ENCODE measurements at regions not wholly inside any gene's neighbourhood (a gene's known extent, or its start where the extent isn't known, plus 50 kb on each side); places are given as distances from the start of the nearest gene placed in this dataset.

- Histone ChIP-seq H3K27me3 (ENCODE audit: low read length) (no peaks in the 10 kb centered on the region), H3K27ac (ENCODE audit: low read length) (peak overlapping the region; percentile 96), H2AFZ (ENCODE audit: low read length) (0 out of 2 replicates have a peak overlapping the region, but pooled peaks have one; percentile 31), H3K9ac (ENCODE audit: low read length) (peak overlapping the region; percentile 63), H3K9me3 (ENCODE audit: low read length) (no peaks in the 10 kb centered on the region), H3K4me1 (ENCODE audit: low read length) (peaks cover 38% of the 10 kb centered on the region), H4K20me1 (ENCODE audit: insufficient read depth, low read depth, low read length) (no peaks in the 10 kb centered on the region), H3K4me3 (ENCODE audit: low read length) (peak overlapping the region; percentile 62), H3K4me2 (ENCODE audit: low read depth, low read length, poor library complexity, severe bottlenecking) (peak overlapping the region; percentile 76), H3K9me2 (replicated peaks; ENCODE audit: insufficient read depth, low read length) (no peaks in the 10 kb centered on the region), H3K79me2 (ENCODE audit: low read length) (no peaks in the 10 kb centered on the region), H3K36me3 (ENCODE audit: insufficient read depth, low read length) (no peaks in the 10 kb centered on the region)
- DNase-seq, result peak; percentile 92
These were observed 118.7 kb upstream of the TMCC3 start for GRCh38 chr12:94769047-94769420.

GRCh38 chr12:94768398-94769046 lies 118.2 kb upstream of the TMCC3 start:
- Histone ChIP-seq H3K4me2 (ENCODE audit: low read depth, low read length, poor library complexity, severe bottlenecking) (peak overlapping the region; percentile 76), H3K9me2 (replicated peaks; ENCODE audit: insufficient read depth, low read length) (no peaks in the 10 kb centered on the region), H3K4me1 (ENCODE audit: low read length) (peaks cover 38% of the 10 kb centered on the region), H3K4me3 (ENCODE audit: low read length) (peak overlapping the region; percentile 62), H3K27ac (ENCODE audit: low read length) (peak overlapping the region; percentile 96), H4K20me1 (ENCODE audit: insufficient read depth, low read depth, low read length) (no peaks in the 10 kb centered on the region), H3K9ac (ENCODE audit: low read length) (peak overlapping the region; percentile 63), H3K36me3 (ENCODE audit: insufficient read depth, low read length) (no peaks in the 10 kb centered on the region), H2AFZ (ENCODE audit: low read length) (peak overlapping the region; percentile 31; the same call in 1 of the 2 replicates), H3K9me3 (ENCODE audit: low read length) (no peaks in the 10 kb centered on the region), H3K79me2 (ENCODE audit: low read length) (no peaks in the 10 kb centered on the region), H3K27me3 (ENCODE audit: low read length) (no peaks in the 10 kb centered on the region)
- DNase-seq, result peak; percentile 86

- H3K4me3 ChIP-seq (ENCODE audit: low read length), result peak overlapping the region; percentile 62
- H3K4me1 ChIP-seq (ENCODE audit: low read length), result peaks cover 38% of the 10 kb centered on the region
- peak overlapping the region; percentile 96 for H3K27ac ChIP-seq (ENCODE audit: low read length)
- H4K20me1 ChIP-seq (ENCODE audit: insufficient read depth, low read depth, low read length), result no peaks in the 10 kb centered on the region
- H3K9ac ChIP-seq (ENCODE audit: low read length), result peak overlapping the region; percentile 63
- H3K4me2 ChIP-seq (ENCODE audit: low read depth, low read length, poor library complexity, severe bottlenecking), result peak overlapping the region; percentile 76
- no peaks in the 10 kb centered on the region for H3K9me3 ChIP-seq (ENCODE audit: low read length)
- no peak for DNase-seq
- no peak overlapping the region for H2AFZ ChIP-seq (ENCODE audit: low read length)
- no peaks in the 10 kb centered on the region for H3K9me2 ChIP-seq (replicated peaks; ENCODE audit: insufficient read depth, low read length)
- no peaks in the 10 kb centered on the region for H3K27me3 ChIP-seq (ENCODE audit: low read length)
- no peaks in the 10 kb centered on the region for H3K36me3 ChIP-seq (ENCODE audit: insufficient read depth, low read length)
- H3K79me2 ChIP-seq (ENCODE audit: low read length), result no peaks in the 10 kb centered on the region
These were observed 117.6 kb upstream of the TMCC3 start for GRCh38 chr12:94767956-94768355.

- no peak overlapping the region for H3K4me3 ChIP-seq (ENCODE audit: low read length)
- H2AFZ ChIP-seq (ENCODE audit: low read length), result no peak overlapping the region
- H3K9me3 ChIP-seq (ENCODE audit: low read length), result no peaks in the 10 kb centered on the region
- H3K79me2 ChIP-seq (ENCODE audit: low read length), result no peaks in the 10 kb centered on the region
- H3K36me3 ChIP-seq (ENCODE audit: insufficient read depth, low read length), result no peaks in the 10 kb centered on the region
- no peaks in the 10 kb centered on the region for H4K20me1 ChIP-seq (ENCODE audit: insufficient read depth, low read depth, low read length)
- peaks cover 38% of the 10 kb centered on the region for H3K4me1 ChIP-seq (ENCODE audit: low read length)
- H3K9ac ChIP-seq (ENCODE audit: low read length), result no peak overlapping the region
- H3K27me3 ChIP-seq (ENCODE audit: low read length), result no peaks in the 10 kb centered on the region
- H3K27ac ChIP-seq (ENCODE audit: low read length), result no peak overlapping the region
- no peak overlapping the region for H3K4me2 ChIP-seq (ENCODE audit: low read depth, low read length, poor library complexity, severe bottlenecking)
- DNase-seq, result no peak
- no peaks in the 10 kb centered on the region for H3K9me2 ChIP-seq (replicated peaks; ENCODE audit: insufficient read depth, low read length)
These were observed 116.0 kb upstream of the TMCC3 start for GRCh38 chr12:94766397-94766796.

- Histone ChIP-seq H3K27me3 (ENCODE audit: low read length) (no peaks in the 10 kb centered on the region), H3K9ac (ENCODE audit: low read length) (no peak overlapping the region), H3K27ac (ENCODE audit: low read length) (no peak overlapping the region)
These were observed 113.1 kb upstream of the TMCC3 start for GRCh38 chr12:94763462-94763861.

GRCh38 chr12:94762943-94763342 lies 112.6 kb upstream of the TMCC3 start:
- Histone ChIP-seq H3K27me3 (ENCODE audit: low read length) (no peaks in the 10 kb centered on the region), H4K20me1 (ENCODE audit: insufficient read depth, low read depth, low read length) (no peaks in the 10 kb centered on the region), H3K9me3 (ENCODE audit: low read length) (no peaks in the 10 kb centered on the region), H3K9ac (ENCODE audit: low read length) (no peak overlapping the region), H2AFZ (ENCODE audit: low read length) (no peak overlapping the region), H3K4me2 (ENCODE audit: low read depth, low read length, poor library complexity, severe bottlenecking) (no peak overlapping the region), H3K4me3 (ENCODE audit: low read length) (no peak overlapping the region), H3K9me2 (replicated peaks; ENCODE audit: insufficient read depth, low read length) (no peaks in the 10 kb centered on the region), H3K79me2 (ENCODE audit: low read length) (no peaks in the 10 kb centered on the region), H3K4me1 (ENCODE audit: low read length) (peaks cover 8% of the 10 kb centered on the region), H3K27ac (ENCODE audit: low read length) (no peak overlapping the region), H3K36me3 (ENCODE audit: insufficient read depth, low read length) (no peaks in the 10 kb centered on the region)
- DNase-seq, result no peak

More at GRCh38 chr12:94763462-94763861, 113.1 kb upstream of the TMCC3 start:
- no peak for DNase-seq
- Histone ChIP-seq H3K4me3 (ENCODE audit: low read length) (no peak overlapping the region), H3K9me2 (replicated peaks; ENCODE audit: insufficient read depth, low read length) (no peaks in the 10 kb centered on the region), H3K4me1 (ENCODE audit: low read length) (peaks cover 13% of the 10 kb centered on the region), H3K4me2 (ENCODE audit: low read depth, low read length, poor library complexity, severe bottlenecking) (no peak overlapping the region), H3K79me2 (ENCODE audit: low read length) (no peaks in the 10 kb centered on the region), H3K9me3 (ENCODE audit: low read length) (no peaks in the 10 kb centered on the region), H2AFZ (ENCODE audit: low read length) (no peak overlapping the region), H3K36me3 (ENCODE audit: insufficient read depth, low read length) (no peaks in the 10 kb centered on the region), H4K20me1 (ENCODE audit: insufficient read depth, low read depth, low read length) (no peaks in the 10 kb centered on the region)

GRCh38 chr12:94762259-94762942 lies 112.0 kb upstream of the TMCC3 start:
- DNase-seq, result no peak
- Histone ChIP-seq H3K27ac (ENCODE audit: low read length) (no peak overlapping the region), H3K4me3 (ENCODE audit: low read length) (no peak overlapping the region), H3K9me2 (replicated peaks; ENCODE audit: insufficient read depth, low read length) (no peaks in the 10 kb centered on the region), H3K9me3 (ENCODE audit: low read length) (no peaks in the 10 kb centered on the region), H3K4me1 (ENCODE audit: low read length) (peaks cover 3% of the 10 kb centered on the region), H3K27me3 (ENCODE audit: low read length) (no peaks in the 10 kb centered on the region), H3K36me3 (ENCODE audit: insufficient read depth, low read length) (no peaks in the 10 kb centered on the region), H4K20me1 (ENCODE audit: insufficient read depth, low read depth, low read length) (no peaks in the 10 kb centered on the region), H3K79me2 (ENCODE audit: low read length) (no peaks in the 10 kb centered on the region), H3K4me2 (ENCODE audit: low read depth, low read length, poor library complexity, severe bottlenecking) (no peak overlapping the region), H2AFZ (ENCODE audit: low read length) (no peak overlapping the region), H3K9ac (ENCODE audit: low read length) (no peak overlapping the region)

GRCh38 chr12:94761559-94761958 lies 111.2 kb upstream of the TMCC3 start:
- Histone ChIP-seq H3K4me1 (ENCODE audit: low read length) (no peaks in the 10 kb centered on the region), H3K27me3 (ENCODE audit: low read length) (no peaks in the 10 kb centered on the region), H3K9me2 (replicated peaks; ENCODE audit: insufficient read depth, low read length) (no peaks in the 10 kb centered on the region), H3K4me2 (ENCODE audit: low read depth, low read length, poor library complexity, severe bottlenecking) (no peak overlapping the region), H3K9ac (ENCODE audit: low read length) (no peak overlapping the region), H3K36me3 (ENCODE audit: insufficient read depth, low read length) (no peaks in the 10 kb centered on the region), H3K27ac (ENCODE audit: low read length) (no peak overlapping the region), H4K20me1 (ENCODE audit: insufficient read depth, low read depth, low read length) (no peaks in the 10 kb centered on the region), H2AFZ (ENCODE audit: low read length) (no peak overlapping the region), H3K4me3 (ENCODE audit: low read length) (no peak overlapping the region), H3K9me3 (ENCODE audit: low read length) (no peaks in the 10 kb centered on the region), H3K79me2 (ENCODE audit: low read length) (no peaks in the 10 kb centered on the region)
- no peak for DNase-seq
